ENCODE measurements at regions not wholly inside any gene's neighbourhood (a gene's known extent, or its start where the extent isn't known, plus 50 kb on each side); places are given as distances from the start of the nearest gene placed in this dataset.

- DNase-seq = no peak
Observed at GRCh38 chr14:103207388-103208072, 84.3 kb downstream of the TNFAIP2 start.

DNA sequence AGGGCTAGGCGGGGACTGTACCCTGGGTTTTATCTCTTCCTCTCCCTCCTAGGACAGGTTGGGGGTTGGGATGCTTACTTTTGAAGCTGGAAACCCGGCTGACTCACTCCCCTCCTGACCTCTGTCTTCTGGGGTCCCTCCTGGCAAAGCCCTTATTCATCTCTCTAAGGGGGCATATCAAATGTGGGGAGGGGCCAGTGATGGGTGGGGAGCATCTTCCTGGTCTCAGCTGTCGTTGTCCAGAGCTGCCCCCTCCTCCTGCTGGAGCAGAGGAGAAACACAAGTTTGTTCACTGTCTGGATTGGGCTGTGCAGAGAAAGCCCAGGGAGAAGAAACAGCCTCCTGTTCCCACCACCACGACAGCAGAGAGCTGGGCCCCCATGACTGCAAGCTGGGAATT lies 85.8 kb downstream of the TNFAIP2 start:
- DNase-seq = no peak

DNA sequence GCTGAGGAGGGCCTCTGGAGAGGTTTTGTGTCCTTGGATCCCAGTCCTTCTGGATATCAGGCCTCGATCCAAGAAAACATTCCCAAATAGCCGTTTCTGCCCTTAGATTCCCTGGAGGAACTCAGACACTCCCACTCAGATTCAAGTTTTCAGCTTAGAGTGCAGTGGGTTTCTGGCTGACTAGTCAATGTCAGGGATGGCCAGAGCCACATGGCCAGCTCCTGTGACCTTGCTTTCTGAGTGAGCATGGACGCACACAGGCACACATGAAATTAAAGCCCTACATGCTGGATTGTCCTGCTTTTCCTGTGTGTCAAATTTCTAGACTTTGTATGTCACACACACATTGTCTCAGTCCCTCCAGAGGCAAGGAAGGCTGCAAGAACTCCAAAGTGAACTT lies 86.2 kb downstream of the TNFAIP2 start:
- no peak for DNase-seq

GRCh38 chr14:103213331-103213730 lies 90.1 kb downstream of the TNFAIP2 start:
- no peak for DNase-seq

GRCh38 chr14:103214461-103214958 lies 91.2 kb downstream of the TNFAIP2 start:
- no peak for DNase-seq

GRCh38 chr14:103216399-103216798 lies 93.1 kb downstream of the TNFAIP2 start:
- DNase-seq = no peak

- no peak for DNase-seq
Observed at GRCh38 chr14:103216857-103217256, 93.6 kb downstream of the TNFAIP2 start.

DNA sequence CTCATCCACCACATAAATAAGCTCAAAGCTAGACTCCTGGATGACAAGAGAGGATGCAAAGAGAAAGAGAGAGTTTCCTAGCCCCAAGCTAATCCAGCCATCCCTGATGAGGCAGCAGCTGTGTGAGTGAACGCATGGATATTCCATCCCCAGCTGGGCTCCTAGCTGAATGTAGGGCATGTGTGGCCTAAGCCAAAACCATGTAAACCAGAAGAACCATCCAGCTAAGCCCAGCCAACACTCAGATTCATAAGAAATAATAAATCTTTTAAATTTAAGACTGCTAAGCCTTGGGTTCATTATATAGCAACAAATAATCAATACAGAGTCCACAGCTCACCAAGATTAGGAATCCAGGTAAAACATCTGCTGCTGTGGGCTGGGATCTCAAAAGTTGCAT lies 94.3 kb downstream of the TNFAIP2 start:
- DNase-seq = no peak

DNA sequence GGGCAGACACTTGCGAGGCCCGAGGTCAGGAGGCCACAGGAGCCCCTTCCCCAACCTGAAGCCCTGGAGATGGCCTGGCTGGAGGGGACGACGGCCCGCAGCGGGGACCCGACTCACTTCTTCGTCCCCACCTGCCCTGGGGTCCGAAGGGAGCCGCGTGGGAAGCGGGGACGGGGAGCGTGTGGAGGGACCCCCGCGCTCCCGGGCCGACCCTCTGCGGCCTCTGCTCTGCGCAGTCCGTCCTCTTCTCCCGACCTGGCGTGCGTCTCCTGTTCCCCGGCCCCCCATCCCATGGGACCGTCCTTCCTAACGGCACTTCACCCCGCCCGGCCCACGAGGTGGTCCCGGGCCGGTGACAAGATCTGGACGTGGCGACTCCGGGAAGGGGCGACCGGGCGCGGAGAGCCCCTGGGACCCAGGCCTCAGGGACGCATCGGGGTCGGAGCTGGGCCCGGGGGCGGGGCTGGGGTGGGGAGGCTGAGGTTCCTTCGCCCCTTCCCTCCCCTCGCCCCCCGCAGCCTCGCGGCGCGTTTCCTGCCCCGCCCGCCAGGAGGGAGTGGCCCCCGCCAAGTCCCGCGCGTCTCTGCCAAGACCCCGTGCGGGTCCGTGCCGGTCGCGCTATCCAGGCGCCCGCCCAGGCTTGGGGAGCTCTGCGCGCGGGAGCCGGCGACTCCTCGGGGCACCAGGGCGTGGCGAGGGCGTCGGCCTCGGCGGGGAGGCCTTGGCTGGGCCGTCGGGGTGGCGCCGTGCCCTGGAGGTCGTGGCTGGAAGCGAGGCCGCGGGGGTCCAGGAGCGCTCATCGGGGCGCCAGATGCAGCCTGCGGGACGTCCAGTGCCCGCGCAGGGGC lies 97.1 kb downstream of the TNFAIP2 start:
- no peak for DNase-seq

DNA sequence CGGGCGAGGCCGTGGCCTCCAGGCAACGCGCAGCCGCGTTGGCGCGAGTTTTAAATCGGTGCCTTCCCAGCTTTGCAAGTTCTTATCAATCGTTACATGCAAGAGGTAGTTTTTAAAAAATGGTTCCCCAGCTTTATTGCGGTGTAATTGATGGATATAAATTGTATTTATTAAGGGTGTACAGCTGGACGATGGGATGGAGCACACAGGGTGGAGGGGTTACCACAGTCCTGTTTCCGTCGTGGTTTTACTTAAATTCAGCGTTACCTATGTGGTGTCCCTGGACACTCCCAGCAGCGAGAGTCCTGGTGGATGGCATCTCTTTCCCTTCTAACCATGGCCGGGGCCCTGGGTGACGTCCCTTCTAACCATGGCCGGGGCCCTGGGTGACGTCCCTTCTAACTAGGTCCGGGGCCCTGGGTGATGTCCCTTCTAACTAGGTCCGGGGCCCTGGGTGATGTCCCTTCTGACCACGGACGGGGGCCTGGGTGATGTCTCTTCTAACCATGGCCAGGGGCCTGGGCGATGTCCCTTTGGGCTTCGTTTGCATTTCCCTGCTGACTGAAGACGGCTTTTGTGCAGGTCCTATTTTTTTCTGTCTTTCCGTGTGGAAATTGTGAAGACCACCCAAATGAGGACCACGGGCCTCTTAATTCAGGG lies 97.9 kb downstream of the TNFAIP2 start:
- no peak for DNase-seq

GRCh38 chr14:103221781-103222358 lies 98.6 kb downstream of the TNFAIP2 start:
- DNase-seq = no peak

DNA sequence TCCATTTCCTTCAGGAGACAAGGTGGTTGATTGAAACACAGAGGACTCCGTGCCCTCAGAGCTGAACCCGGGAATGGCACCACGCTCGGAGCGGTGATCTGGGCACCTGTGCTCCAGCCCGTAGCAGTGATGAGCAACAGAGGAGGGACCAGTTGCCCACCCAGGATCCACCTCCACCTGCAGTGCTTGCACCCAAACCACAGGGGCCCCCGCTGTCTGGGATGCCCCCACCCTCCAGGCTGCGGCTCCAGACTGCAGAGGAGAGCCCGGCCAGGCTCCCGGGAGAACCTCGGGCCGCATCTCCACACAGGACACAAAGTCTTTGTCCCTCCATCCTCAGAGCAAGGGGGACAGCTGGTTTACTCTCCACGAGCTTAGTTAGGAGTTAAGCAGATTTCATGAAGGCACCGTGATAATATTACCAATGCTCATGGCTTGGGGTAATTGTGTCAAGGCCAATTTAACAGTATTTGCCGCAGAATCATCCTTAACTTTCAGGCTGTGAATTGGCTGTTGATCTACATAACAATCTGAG lies 100.6 kb downstream of the TNFAIP2 start:
- no peak for DNase-seq

DNA sequence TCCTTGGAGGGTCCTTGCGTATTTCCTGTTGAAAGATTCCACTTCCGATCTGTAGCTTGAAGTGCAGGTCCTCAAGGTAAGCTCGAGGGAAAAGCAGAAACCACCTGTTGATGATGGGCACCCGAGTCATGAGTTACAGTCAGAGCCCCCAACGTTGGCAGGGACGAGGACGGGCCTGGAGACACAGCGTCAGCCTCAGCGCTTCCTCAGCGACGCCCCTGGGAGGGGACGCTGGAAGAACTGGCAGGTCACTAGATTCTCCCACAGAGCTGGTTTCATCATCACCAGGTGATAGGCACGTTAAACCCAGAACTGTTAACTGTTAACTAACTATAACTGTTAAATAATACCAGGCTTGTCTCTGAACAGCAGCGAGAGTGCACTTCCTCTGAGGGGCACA lies 101.8 kb downstream of the TNFAIP2 start:
- no peak for DNase-seq

GRCh38 chr14:103225476-103225875 lies 102.2 kb downstream of the TNFAIP2 start:
- DNase-seq = no peak

DNA sequence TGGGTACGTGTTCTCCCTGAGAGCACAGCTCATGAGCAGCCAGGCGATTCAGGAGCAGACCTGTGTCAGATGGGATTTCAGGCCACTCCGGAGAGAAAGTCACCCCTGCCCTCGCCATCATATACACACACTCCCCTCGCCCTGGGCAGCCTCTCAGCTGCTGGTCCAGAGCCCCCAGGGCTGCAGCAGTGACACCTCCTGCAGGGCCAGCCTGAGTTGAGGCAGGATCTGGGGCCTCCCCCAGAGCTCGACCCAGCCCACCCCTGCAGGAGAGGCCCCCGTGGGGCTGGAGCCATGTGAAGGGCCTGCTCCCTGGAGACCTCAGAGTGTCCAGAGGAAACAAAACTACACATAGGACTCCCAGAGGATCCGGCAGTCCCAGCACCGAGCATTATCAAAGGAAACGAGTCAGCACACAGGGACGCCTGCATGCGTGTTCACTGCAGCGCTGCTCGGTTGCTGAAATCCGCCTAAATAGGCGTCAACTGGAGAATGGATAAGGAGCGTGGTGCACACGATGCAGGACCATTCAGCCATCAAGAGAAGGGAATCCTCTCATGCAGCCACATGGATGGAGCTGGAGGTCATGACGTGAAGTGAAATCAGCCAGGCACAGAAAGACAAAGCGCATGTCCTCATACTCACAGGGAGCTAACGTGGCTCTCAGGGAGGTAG lies 104.0 kb downstream of the TNFAIP2 start:
- no peak for DNase-seq

- no peak for DNase-seq
Observed at GRCh38 chr14:103228076-103228806, 105.0 kb downstream of the TNFAIP2 start.

GRCh38 chr14:103228866-103229265 lies 105.2 kb upstream of the EIF5 start:
- DNase-seq = no peak

DNA sequence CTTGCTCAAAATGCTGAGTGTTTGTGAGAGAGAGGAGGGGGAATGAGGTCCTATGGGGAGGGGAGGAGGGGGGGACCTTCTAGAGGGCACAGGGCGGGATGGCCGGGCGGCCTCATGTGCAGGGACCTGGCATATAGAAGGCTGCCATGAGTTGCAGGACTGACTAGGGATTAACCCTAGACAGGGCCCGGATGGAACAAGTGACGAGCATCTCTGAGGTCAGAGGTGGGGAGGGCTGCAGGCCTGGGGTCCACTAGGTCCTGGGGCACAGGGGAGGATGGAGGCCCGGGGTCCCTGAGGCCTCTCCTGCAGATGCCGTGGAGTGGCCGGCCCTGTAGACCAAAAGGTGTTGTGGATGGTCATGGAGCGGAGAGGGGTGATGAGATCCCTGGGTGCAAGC lies 104.0 kb upstream of the EIF5 start:
- no peak for DNase-seq

- DNase-seq = no peak
Observed at GRCh38 chr14:103230658-103231334, 103.2 kb upstream of the EIF5 start.

DNA sequence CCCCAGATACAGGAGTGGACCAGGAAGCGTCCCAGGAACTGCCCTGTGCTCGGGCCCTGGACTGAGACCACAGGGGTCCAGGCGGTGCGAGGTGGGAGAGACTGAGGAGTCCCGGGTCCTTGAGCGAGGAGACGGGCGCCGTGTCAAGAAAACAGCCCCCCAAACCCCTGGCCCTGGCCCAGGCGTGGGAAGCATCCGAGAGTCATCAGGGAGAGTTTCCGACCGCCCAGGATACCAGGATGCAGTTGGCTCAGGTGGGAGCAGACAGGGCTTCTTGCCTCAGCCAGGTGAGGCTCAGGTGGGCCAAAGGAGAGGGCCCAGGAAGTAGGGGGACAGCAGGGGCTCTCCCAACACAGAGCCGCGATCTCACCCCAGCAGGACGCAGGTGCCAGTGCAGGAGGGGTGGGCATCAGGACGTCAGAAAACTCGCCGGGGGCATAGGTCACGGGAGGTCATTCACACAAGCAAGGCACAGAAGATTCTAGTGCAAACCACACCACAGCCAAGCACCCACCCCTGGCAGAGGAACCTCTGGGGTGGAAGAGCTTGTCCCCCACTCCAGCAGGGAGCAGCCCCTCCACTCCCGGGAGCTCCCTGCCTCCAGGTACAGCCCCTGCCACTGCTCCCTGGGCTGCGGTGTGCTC lies 102.5 kb upstream of the EIF5 start:
- DNase-seq = no peak

Data from stimulated activated CD4-positive, alpha-beta T cell treated with anti-CD3 and anti-CD28 coated beads, Interleukin-2, amount 100 ng/mL, for 48 hours (primary cell).